Parathyroid adenoma (tissue), 2 donors: ENCODE measurements at regions not wholly inside any gene's neighbourhood (a gene's known extent, or its start where the extent isn't known, plus 50 kb on each side); places are given as distances from the start of the nearest gene placed in this dataset.

Source experiments
- H2AFZ ChIP-seq: fragments of 300-600 bp; sonication (generic); one replicate; pipeline ENCODE4 v1.7.0; 2017; ENCODE audit warnings: antibody characterized with exemption, mild to moderate bottlenecking
- H3K27ac ChIP-seq: fragments of 300-600 bp; sonication (generic); one replicate; pipeline ENCODE4 v1.7.0; 2017
- H3K27me3 ChIP-seq: fragments of 300-600 bp; sonication (generic); one replicate; pipeline ENCODE4 v1.7.0; 2017; ENCODE audit warnings: low read length; ENCODE audit not compliant: control insufficient read depth, insufficient read depth
- H3K36me3 ChIP-seq: fragments of 300-600 bp; sonication (generic); one replicate; pipeline ENCODE4 v1.7.0; 2017; ENCODE audit warnings: low read length; ENCODE audit not compliant: control insufficient read depth, insufficient read depth
- H3K4me1 ChIP-seq: fragments of 300-600 bp; sonication (generic); one replicate; pipeline ENCODE4 v1.7.0; 2017; ENCODE audit warnings: control low read depth
- H3K4me2 ChIP-seq: fragments of 300-600 bp; sonication (generic); one replicate; pipeline ENCODE4 v1.7.0; 2017; ENCODE audit warnings: low read length
- H3K4me3 ChIP-seq: fragments of 300-600 bp; sonication (generic); one replicate; pipeline ENCODE4 v1.7.0; 2017; ENCODE audit warnings: low read depth, low read length
- H3K79me2 ChIP-seq: fragments of 300-600 bp; sonication (generic); one replicate; pipeline ENCODE4 v1.7.0; 2017; ENCODE audit warnings: control low read depth
- H3K9ac ChIP-seq: fragments of 300-600 bp; sonication (generic); one replicate; pipeline ENCODE4 v1.7.0; 2017; ENCODE audit warnings: mild to moderate bottlenecking
- H3K9me3 ChIP-seq: fragments of 300-600 bp; sonication (generic); one replicate; pipeline ENCODE4 v1.7.0; 2017; ENCODE audit warnings: low read length; ENCODE audit not compliant: control insufficient read depth
- TF ChIP-seq, protein P1 (sequence below): fragments of 300-600 bp; sonication (generic); IDR thresholded peaks from one replicate; pipeline ENCODE4 v1.7.0; 2017; ENCODE audit warnings: antibody characterized with exemption, mild to moderate bottlenecking
- donor health status: primary hyperparathyroidism.

DNA sequence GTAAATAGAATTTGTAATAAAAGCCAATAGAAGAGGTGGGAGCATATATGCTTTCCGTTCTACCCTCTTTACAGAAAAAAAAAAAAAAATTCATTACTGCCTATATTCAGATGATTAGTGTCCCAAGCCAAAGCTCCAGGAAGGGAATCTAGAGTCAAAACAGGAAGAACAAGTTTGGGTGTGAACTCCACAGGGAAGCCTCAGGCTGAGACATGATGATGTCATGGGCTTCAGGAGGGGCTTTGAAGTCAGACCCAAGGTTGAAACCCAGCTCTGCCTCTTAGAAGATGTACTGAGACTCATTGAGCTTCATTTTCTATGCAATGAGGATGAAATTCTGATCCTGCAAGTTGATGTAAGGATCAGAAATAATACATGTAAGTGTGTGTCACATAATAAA lies 250.0 kb upstream of the ADGRL2 start:
- H3K79me2 ChIP-seq = no peaks in the 10 kb centered on the region
- no peaks in the 10 kb centered on the region for H3K4me1 ChIP-seq
- no peaks in the 10 kb centered on the region for H3K27me3 ChIP-seq
- no peak overlapping the region for H2AFZ ChIP-seq
- H3K4me2 ChIP-seq = no peak overlapping the region
- no peaks in the 10 kb centered on the region for H3K36me3 ChIP-seq
- H3K27ac ChIP-seq = no peak overlapping the region
- H3K4me3 ChIP-seq = no peak overlapping the region
- TF ChIP-seq, protein P1, sequence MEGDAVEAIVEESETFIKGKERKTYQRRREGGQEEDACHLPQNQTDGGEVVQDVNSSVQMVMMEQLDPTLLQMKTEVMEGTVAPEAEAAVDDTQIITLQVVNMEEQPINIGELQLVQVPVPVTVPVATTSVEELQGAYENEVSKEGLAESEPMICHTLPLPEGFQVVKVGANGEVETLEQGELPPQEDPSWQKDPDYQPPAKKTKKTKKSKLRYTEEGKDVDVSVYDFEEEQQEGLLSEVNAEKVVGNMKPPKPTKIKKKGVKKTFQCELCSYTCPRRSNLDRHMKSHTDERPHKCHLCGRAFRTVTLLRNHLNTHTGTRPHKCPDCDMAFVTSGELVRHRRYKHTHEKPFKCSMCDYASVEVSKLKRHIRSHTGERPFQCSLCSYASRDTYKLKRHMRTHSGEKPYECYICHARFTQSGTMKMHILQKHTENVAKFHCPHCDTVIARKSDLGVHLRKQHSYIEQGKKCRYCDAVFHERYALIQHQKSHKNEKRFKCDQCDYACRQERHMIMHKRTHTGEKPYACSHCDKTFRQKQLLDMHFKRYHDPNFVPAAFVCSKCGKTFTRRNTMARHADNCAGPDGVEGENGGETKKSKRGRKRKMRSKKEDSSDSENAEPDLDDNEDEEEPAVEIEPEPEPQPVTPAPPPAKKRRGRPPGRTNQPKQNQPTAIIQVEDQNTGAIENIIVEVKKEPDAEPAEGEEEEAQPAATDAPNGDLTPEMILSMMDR = no peak
- H3K9ac ChIP-seq = no peak overlapping the region
- no peaks in the 10 kb centered on the region for H3K9me3 ChIP-seq

DNA sequence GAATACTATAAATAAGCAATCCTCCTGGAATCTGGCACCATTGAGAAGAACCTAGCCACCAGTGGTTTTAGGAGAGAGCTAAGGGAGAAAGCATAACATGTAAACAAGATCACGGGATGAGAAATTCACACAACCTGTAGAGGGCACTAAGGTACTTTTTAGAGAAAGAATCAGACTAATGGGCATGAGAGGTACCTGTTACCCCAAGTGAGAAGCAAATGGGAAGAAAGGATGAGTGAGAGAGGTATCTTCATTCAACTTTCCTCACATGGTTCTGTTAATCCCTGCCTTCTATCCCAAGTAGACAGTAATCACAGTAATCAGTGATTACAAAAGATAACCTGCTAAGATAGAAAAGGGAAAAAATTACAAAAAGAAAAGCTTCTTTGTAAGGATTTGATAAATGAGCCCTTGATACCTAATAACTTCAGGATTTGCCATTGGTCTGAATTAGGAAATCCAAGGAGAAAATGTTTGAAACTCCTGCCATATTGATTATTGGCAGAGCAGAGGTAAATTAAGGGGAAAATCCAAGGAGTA lies 251.1 kb upstream of the ADGRL2 start:
- peak overlapping the region; percentile 11 for H2AFZ ChIP-seq
- H3K4me3 ChIP-seq = no peak overlapping the region
- no peaks in the 10 kb centered on the region for H3K9me3 ChIP-seq
- no peaks in the 10 kb centered on the region for H3K36me3 ChIP-seq
- TF ChIP-seq, protein P1 = peak; percentile 28
- no peaks in the 10 kb centered on the region for H3K27me3 ChIP-seq
- no peak overlapping the region for H3K9ac ChIP-seq
- no peak overlapping the region for H3K4me2 ChIP-seq
- H3K4me1 ChIP-seq = no peaks in the 10 kb centered on the region
- no peak overlapping the region for H3K27ac ChIP-seq
- H3K79me2 ChIP-seq = no peaks in the 10 kb centered on the region

DNA sequence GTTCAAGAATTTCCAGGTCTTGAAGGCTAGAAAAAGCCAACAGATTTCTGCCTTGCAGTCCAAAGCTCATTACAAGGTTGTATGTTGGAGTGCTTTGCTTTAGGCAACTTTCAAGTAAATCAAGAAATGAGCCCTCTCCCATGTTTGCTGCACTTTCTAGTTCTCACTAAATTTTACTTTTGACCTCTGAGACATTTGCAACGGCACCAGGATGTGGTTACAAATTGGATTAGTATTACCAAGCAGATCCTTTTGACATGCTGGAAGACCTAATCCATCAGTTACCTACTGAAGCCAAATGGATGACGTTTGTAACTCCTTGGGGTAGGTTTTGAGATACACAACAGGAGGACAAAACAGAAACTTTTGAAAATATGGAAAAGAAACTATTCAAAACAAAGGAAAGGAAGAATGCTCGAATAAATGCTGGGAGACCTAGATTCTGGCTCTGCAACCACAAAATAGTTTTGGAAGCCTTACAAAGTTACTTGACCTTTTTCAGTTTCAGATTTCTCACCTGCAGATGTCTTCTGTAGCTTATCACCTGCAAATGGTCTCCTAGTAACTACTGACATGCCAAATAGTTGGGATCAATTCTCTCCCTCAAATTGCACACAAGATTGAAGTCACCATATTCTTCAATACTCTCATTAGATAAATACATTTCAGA lies 251.7 kb upstream of the ADGRL2 start:
- no peaks in the 10 kb centered on the region for H3K79me2 ChIP-seq
- no peak overlapping the region for H3K4me2 ChIP-seq
- no peaks in the 10 kb centered on the region for H3K27me3 ChIP-seq
- H3K9ac ChIP-seq = no peak overlapping the region
- no peaks in the 10 kb centered on the region for H3K36me3 ChIP-seq
- H3K4me3 ChIP-seq = no peak overlapping the region
- TF ChIP-seq, protein P1 = no peak
- no peaks in the 10 kb centered on the region for H3K4me1 ChIP-seq
- H3K27ac ChIP-seq = no peak overlapping the region
- H2AFZ ChIP-seq = peak overlapping the region; percentile 11
- no peaks in the 10 kb centered on the region for H3K9me3 ChIP-seq

DNA sequence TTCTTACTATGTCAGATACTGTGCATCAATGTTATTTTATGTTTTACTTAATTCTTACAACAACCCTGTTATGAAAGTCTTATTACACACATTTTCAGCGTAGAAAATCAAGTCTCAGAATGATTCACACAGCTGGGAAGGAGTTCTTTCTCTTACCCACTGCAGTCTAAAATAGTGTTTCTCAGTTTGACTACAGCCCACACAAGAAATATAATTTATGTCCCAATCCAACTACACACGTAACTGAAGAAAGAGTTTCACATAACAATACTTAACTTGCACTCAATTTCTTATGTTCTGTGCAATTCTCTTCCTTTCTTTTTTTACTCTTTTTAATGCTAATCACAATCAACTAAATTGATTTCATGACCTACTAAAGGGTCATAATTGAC lies 252.8 kb upstream of the ADGRL2 start:
- Histone ChIP-seq H3K27me3 (no peaks in the 10 kb centered on the region), H3K36me3 (no peaks in the 10 kb centered on the region), H3K9ac (no peak overlapping the region), H3K4me3 (no peak overlapping the region), H3K9me3 (no peaks in the 10 kb centered on the region), H2AFZ (no peak overlapping the region), H3K79me2 (no peaks in the 10 kb centered on the region), H3K4me2 (no peak overlapping the region), H3K27ac (no peak overlapping the region), H3K4me1 (no peaks in the 10 kb centered on the region)
- TF ChIP-seq, protein P1 = no peak
